K562 (cell line): ENCODE measurements at regions not wholly inside any gene's neighbourhood (a gene's known extent, or its start where the extent isn't known, plus 50 kb on each side); places are given as distances from the start of the nearest gene placed in this dataset.

ENCODE experiments used
- ATAC-seq: fragments of 200-7000 bp; cut with Tn5 transposase; 3 replicates; pipeline ENCODE4 v1.9.1; 2020; ENCODE audit warnings: moderate library complexity
- BruUV-seq: library from RNA; stranded (reverse); fragments of 400-500 nt; replicated peaks from 2 replicates; lab custom pipeline; 2021; lab: Mats Ljungman, UMichigan
- CTCF ChIA-PET: fragments of 300-600 bp; formaldehyde crosslinking; extraction: SDS; loops from one replicate; lab custom pipeline; 2021; ENCODE audit warnings: low intra/inter-chr PET ratio; lab: Yijun Ruan, JAX
- POLR2A ChIA-PET: fragments of 300-600, 350-650 bp; sonication (Branson Sonifier 250); formaldehyde crosslinking; extraction: SDS; loops from one replicate; lab custom pipeline; 2021; ENCODE audit warnings: antibody characterized with exemption, inconsistent platforms; lab: Yijun Ruan, JAX
- DNase-seq, 4 experiments: peaks; one replicate each; pipeline versions ENCODE4 v3.0.0 to v3.0.0-alpha.2; 2011 to 2018; ENCODE audit warnings: low spot score in 3 of 4, mixed read lengths in 3 of 4; ENCODE audit errors: extremely low read depth in 1 of 4
- FAIRE-seq: peaks from 2 replicates; lab custom pipeline; 2011; peaks lifted over from hg19 to GRCh38; lab: Jason Lieb, UNC
- H2AFZ ChIP-seq: 2 replicates; pipeline ENCODE4 v1.6.0; 2011; ENCODE audit warnings: low read depth, low read length, control low read depth, inconsistent platforms
- H3K27ac ChIP-seq: fragments of 200-600 bp; 3 replicates; pipeline ENCODE4 v1.8.0; 2011; ENCODE audit warnings: low read depth, mild to moderate bottlenecking, control low read depth, inconsistent platforms, low read length, moderate library complexity, mixed read lengths; ENCODE audit errors: extremely low read depth
- H3K27me3 ChIP-seq, 2 experiments: fragments of 300-600 bp in 1 of 2; 2 replicates in 1 of 2; 3 replicates in 1 of 2; pipeline versions ENCODE4 v1.6.0 to v1.8.0; 2011; ENCODE audit warnings: inconsistent platforms in 2 of 2, low read length in 2 of 2, mild to moderate bottlenecking in 1 of 2, mixed read lengths in 1 of 2, moderate library complexity in 1 of 2; ENCODE audit not compliant: control insufficient read depth in 2 of 2, insufficient read depth in 2 of 2
- H3K36me3 ChIP-seq: fragments of 300-600 bp; 3 replicates; pipeline ENCODE4 v1.8.0; 2011; ENCODE audit warnings: mild to moderate bottlenecking, low read length, inconsistent platforms; ENCODE audit not compliant: control insufficient read depth, insufficient read depth
- H3K4me1 ChIP-seq, 2 experiments: fragments of 200-600 bp in 1 of 2; replicated peaks in 1 of 2; 2 replicates in 1 of 2; 3 replicates in 1 of 2; pipeline versions ENCODE4 v1.5.1 to v1.8.0; 2011; ENCODE audit warnings: inconsistent platforms in 2 of 2, low read length in 2 of 2, mild to moderate bottlenecking in 1 of 2, mixed read lengths in 1 of 2, moderate library complexity in 1 of 2; ENCODE audit not compliant: control insufficient read depth in 2 of 2, insufficient read depth in 2 of 2
- H3K4me2 ChIP-seq: 2 replicates; pipeline ENCODE4 v1.6.1; 2011; ENCODE audit warnings: low read length, control low read depth, inconsistent platforms, mixed read lengths; ENCODE audit not compliant: insufficient read depth
- H3K4me3 ChIP-seq: fragments of 200-600 bp; sonication (generic), shearing (Covaris generic); 2 replicates; pipeline ENCODE4 v1.5.1; 2016; ENCODE audit warnings: control low read depth, inconsistent platforms
- H3K79me2 ChIP-seq: fragments of 200-600 bp; 3 replicates; pipeline ENCODE4 v1.8.0; 2011; ENCODE audit warnings: low read length, inconsistent platforms; ENCODE audit not compliant: control insufficient read depth, insufficient read depth
- H3K9ac ChIP-seq, 2 experiments: 2 replicates each; pipeline versions ENCODE4 v1.6.0 to v1.6.1; 2011; ENCODE audit warnings: low read depth in 2 of 2, low read length in 2 of 2, control low read depth in 1 of 2, inconsistent platforms in 1 of 2, mild to moderate bottlenecking in 1 of 2, mixed read lengths in 1 of 2; ENCODE audit not compliant: insufficient read depth in 1 of 2
- H3K9me1 ChIP-seq: one replicate; pipeline ENCODE4 v1.6.0; 2011; ENCODE audit warnings: inconsistent platforms, mild to moderate bottlenecking, low read length, moderate library complexity; ENCODE audit not compliant: control insufficient read depth, insufficient read depth
- H3K9me3 ChIP-seq: replicated peaks from 2 replicates; pipeline ENCODE4 v1.5.1; 2011; ENCODE audit warnings: low read depth, low read length, inconsistent platforms; ENCODE audit not compliant: control insufficient read depth, insufficient read depth
- H4K20me1 ChIP-seq: replicated peaks from 2 replicates; pipeline ENCODE4 v1.6.1; 2011; ENCODE audit warnings: low read length, inconsistent platforms, mixed read lengths; ENCODE audit not compliant: control insufficient read depth, insufficient read depth
- ADNP ChIP-seq: fragments of 200-800 bp; sonication (Bioruptor generic); IDR thresholded peaks from 2 replicates; pipeline ENCODE4 v1.6.1; 2016; ENCODE audit warnings: missing genetic modification characterization, missing compliant biosample characterization
- RAD21 ChIP-seq, 2 experiments: fragments of 250-450 bp in 1 of 2; fragments of 450-650 bp in 1 of 2; sonication (Bioruptor Pico) in 1 of 2; formaldehyde crosslinking in 1 of 2; IDR thresholded peaks in 1 of 2; conservative IDR thresholded peaks in 1 of 2; 2 replicates each; pipeline versions ENCODE4 v1.4.0 to v1.8.0; 2020 to 2022; ENCODE audit warnings: mild to moderate bottlenecking in 2 of 2, moderate library complexity in 1 of 2
- WGBS: fragments of 100-300 bp; shearing (Covaris generic); methylation state at CpG from one replicate; pipeline ENCODE4 v1.1.6; 2016; ENCODE audit warnings: low coverage, mixed read lengths; ENCODE audit not compliant: insufficient coverage; ENCODE audit errors: missing lambda C conversion rate; 5-methylcytosine and 5-hydroxymethylcytosine counted together
- in situ Hi-C: fragments of 300-500 bp; cut with MboI; formaldehyde crosslinking; loops from 4 replicates; pipeline ENCODE4 v1.15.0; 2018; ENCODE audit warnings: inconsistent platforms, mixed read lengths
- intact Hi-C: fragments of 100-400 bp; cut with micrococcal nuclease; formaldehyde crosslinking; loops from 2 replicates; pipeline ENCODE4 v1.14.2; 2022
- TF ChIP-seq, protein P1 (sequence below), 3 experiments: IDR thresholded peaks in 2 of 3; conservative IDR thresholded peaks in 1 of 3; 2 replicates each; pipeline ENCODE4 v1.5.1; 2011 to 2012; ENCODE audit warnings: low read length in 3 of 3, mild to moderate bottlenecking in 3 of 3, control low read depth in 2 of 3, improper control_type of control experiment in 1 of 3, inconsistent platforms in 1 of 3, low read depth in 1 of 3, mixed read lengths in 1 of 3, moderate library complexity in 1 of 3; ENCODE audit not compliant: insufficient read depth in 2 of 3

DNA sequence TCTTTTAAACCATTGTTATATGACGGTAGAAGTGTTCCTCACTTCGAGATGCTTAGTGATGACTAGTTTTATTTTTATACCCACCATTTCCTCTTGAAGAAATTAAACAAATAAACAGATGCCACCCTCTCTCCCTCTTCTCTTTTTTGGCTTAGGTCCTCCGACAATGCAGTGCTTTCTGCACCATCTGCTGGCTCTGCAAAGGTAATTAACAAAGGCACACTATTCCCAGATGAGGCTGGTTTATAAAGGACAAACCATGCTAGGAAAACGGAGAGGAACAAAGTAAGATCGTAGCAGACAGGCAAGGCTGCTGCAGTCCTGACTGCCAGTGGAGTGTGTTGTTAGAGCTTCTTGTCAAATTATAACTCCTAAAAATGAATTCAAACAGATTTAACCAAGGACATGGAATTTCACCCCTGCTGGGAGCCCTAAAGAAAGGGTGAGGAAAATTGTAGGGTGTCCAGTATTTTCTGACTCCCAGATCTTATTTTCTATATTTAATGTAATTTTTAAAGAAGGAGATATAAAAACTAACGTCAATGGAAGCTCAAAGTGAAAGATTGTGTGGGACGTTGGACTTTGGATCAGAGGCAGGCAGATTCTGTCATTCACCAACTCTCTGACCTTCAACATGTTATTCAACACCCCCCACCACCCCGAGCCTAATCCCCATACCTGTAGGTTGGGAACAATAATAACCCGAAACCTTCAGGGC, 142.1 kb downstream of the CPEB2 start:
- Histone ChIP-seq H3K9me1 (no peaks in the 10 kb centered on the region), H3K27ac (no peak overlapping the region), H3K36me3 (no peaks in the 10 kb centered on the region), H3K4me3 (no peak overlapping the region), H3K9me3 (no peaks in the 10 kb centered on the region), H3K79me2 (no peaks in the 10 kb centered on the region), H4K20me1 (no peaks in the 10 kb centered on the region), H3K9ac (no peak overlapping the region), H2AFZ (no peak overlapping the region), H3K4me1 (peaks cover 2 to 12% of the 10 kb centered on the region in 2 experiments; a peak in 4 of 5 replicates), H3K4me2 (no peak overlapping the region), H3K27me3 (no peaks in the 10 kb centered on the region; a peak in 1 of 5 replicates)
- ChIA-PET POLR2A (no interaction called here), CTCF (no interaction called here)
- in situ Hi-C loops: no loop called here
- intact Hi-C loops: no loop called here
- FAIRE-seq: no peak
- ATAC-seq: no peak
- no TSS peak for BruUV-seq
- WGBS: 25% methylated on average over 9 of the region's 9 CpGs
- DNase-seq: no peak
- TF ChIP-seq RAD21 (CRISPR knock-in tag; conservative IDR thresholded peaks at IDR 0.05 in 1 of 2, IDR thresholded peaks at IDR 0.05 in 1 of 2) (peak in 1 of 2 experiments; percentile 26; a peak in 2 of 4 replicates), ADNP (tag) (no peak)
- TF ChIP-seq, protein P1, sequence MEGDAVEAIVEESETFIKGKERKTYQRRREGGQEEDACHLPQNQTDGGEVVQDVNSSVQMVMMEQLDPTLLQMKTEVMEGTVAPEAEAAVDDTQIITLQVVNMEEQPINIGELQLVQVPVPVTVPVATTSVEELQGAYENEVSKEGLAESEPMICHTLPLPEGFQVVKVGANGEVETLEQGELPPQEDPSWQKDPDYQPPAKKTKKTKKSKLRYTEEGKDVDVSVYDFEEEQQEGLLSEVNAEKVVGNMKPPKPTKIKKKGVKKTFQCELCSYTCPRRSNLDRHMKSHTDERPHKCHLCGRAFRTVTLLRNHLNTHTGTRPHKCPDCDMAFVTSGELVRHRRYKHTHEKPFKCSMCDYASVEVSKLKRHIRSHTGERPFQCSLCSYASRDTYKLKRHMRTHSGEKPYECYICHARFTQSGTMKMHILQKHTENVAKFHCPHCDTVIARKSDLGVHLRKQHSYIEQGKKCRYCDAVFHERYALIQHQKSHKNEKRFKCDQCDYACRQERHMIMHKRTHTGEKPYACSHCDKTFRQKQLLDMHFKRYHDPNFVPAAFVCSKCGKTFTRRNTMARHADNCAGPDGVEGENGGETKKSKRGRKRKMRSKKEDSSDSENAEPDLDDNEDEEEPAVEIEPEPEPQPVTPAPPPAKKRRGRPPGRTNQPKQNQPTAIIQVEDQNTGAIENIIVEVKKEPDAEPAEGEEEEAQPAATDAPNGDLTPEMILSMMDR (IDR thresholded peaks at IDR 0.05 in 2 of 3, conservative IDR thresholded peaks at IDR 0.05 in 1 of 3; ENCODE audit: insufficient read depth in 2 of 3, low read depth in 1 of 3, low read length in 3 of 3): peak in 1 of 3 experiments; percentile 21; a peak in 1 of 6 replicates
